GM23338 (cell line): ENCODE measurements at regions not wholly inside any gene's neighbourhood (a gene's known extent, or its start where the extent isn't known, plus 50 kb on each side); places are given as distances from the start of the nearest gene placed in this dataset.

Experiments used
- ATAC-seq: fragments of 200-7000 bp; cut with Tn5 transposase; 3 replicates; pipeline ENCODE4 v1.9.1; 2020
- DNase-seq: peaks from one replicate; pipeline ENCODE4 v3.0.0-alpha.2; 2015; ENCODE audit warnings: low spot score
- H2AFZ ChIP-seq: fragments of 200-600 bp; sonication (generic); 2 replicates; pipeline ENCODE4 v1.8.0; 2016; ENCODE audit warnings: antibody characterized with exemption, mild to moderate bottlenecking, moderate library complexity
- H3F3A ChIP-seq: fragments of 200-600 bp; sonication (generic); replicated peaks from 2 replicates; pipeline ENCODE4 v1.8.0; 2017; ENCODE audit warnings: antibody characterized with exemption, mixed run types, low read depth
- H3K27ac ChIP-seq: fragments of 200-600 bp; sonication (generic); 2 replicates; pipeline ENCODE4 v1.6.1; 2016; ENCODE audit warnings: low read depth
- H3K27me3 ChIP-seq: fragments of 200-600 bp; sonication (generic); 2 replicates; pipeline ENCODE4 v1.8.0; 2016; ENCODE audit warnings: mild to moderate bottlenecking, mixed run types, moderate library complexity; ENCODE audit not compliant: insufficient read depth
- H3K36me3 ChIP-seq: fragments of 200-600 bp; sonication (generic); 2 replicates; pipeline ENCODE4 v1.8.0; 2016; ENCODE audit warnings: mild to moderate bottlenecking; ENCODE audit not compliant: insufficient read depth
- H3K4me1 ChIP-seq: fragments of 200-600 bp; sonication (generic); 2 replicates; pipeline ENCODE4 v1.8.0; 2016; ENCODE audit warnings: mild to moderate bottlenecking, moderate library complexity; ENCODE audit not compliant: insufficient read depth
- H3K4me2 ChIP-seq: fragments of 200-600 bp; sonication (generic); 2 replicates; pipeline ENCODE4 v1.7.1; 2017; ENCODE audit warnings: mixed run types
- H3K4me3 ChIP-seq: fragments of 200-600 bp; sonication (generic); 2 replicates; pipeline ENCODE4 v1.6.1; 2016; ENCODE audit warnings: mixed run types
- H3K79me2 ChIP-seq: fragments of 200-600 bp; sonication (generic); replicated peaks from 2 replicates; pipeline ENCODE4 v1.8.0; 2017; ENCODE audit warnings: mild to moderate bottlenecking; ENCODE audit not compliant: insufficient read depth
- H3K9me2 ChIP-seq: fragments of 200-600 bp; sonication (generic); 2 replicates; pipeline ENCODE4 v1.8.0; 2017; ENCODE audit not compliant: insufficient read depth
- H4K20me1 ChIP-seq: fragments of 200-600 bp; sonication (generic); replicated peaks from 2 replicates; pipeline ENCODE4 v1.8.0; 2017; ENCODE audit warnings: mild to moderate bottlenecking; ENCODE audit not compliant: insufficient read depth
- H3K27ac Mint-ChIP-seq: 2 replicates; pipeline ENCODE4 v1.8.0; 2020; ENCODE audit warnings: inconsistent platforms, mild to moderate bottlenecking, moderate library complexity, mixed read lengths
- H3K27me3 Mint-ChIP-seq: 3 replicates; pipeline ENCODE4 v1.8.0; 2022; ENCODE audit warnings: low read depth, mild to moderate bottlenecking, moderate library complexity, mixed read lengths, inconsistent platforms; ENCODE audit not compliant: insufficient read depth, poor library complexity
- H3K36me3 Mint-ChIP-seq: 3 replicates; pipeline ENCODE4 v1.8.0; 2021; ENCODE audit warnings: low read depth, mild to moderate bottlenecking, inconsistent platforms, moderate library complexity, mixed read lengths
- H3K4me1 Mint-ChIP-seq: 3 replicates; pipeline ENCODE4 v1.8.0; 2020; ENCODE audit warnings: mild to moderate bottlenecking, inconsistent platforms, mixed read lengths
- H3K4me3 Mint-ChIP-seq: 3 replicates; pipeline ENCODE4 v1.8.0; 2021; ENCODE audit warnings: moderate library complexity, mild to moderate bottlenecking, inconsistent platforms, mixed read lengths
- H3K9me3 Mint-ChIP-seq: 3 replicates; pipeline ENCODE4 v1.8.0; 2020; ENCODE audit warnings: moderate library complexity, mild to moderate bottlenecking, inconsistent platforms, mixed read lengths
- EZH2 ChIP-seq: fragments of 200-600 bp; sonication (generic); IDR thresholded peaks from one replicate; pipeline ENCODE4 v1.8.0; 2017; ENCODE audit warnings: antibody characterized with exemption, mild to moderate bottlenecking, low read depth; ENCODE audit not compliant: unreplicated experiment
- EZH2phosphoT487 ChIP-seq: fragments of 200-600 bp; sonication (generic); IDR thresholded peaks from one replicate; pipeline ENCODE4 v1.8.1; 2018; ENCODE audit warnings: antibody characterized with exemption; ENCODE audit not compliant: unreplicated experiment
- NANOG ChIP-seq: IDR thresholded peaks from 2 replicates; pipeline ENCODE4 v1.6.1; 2016; ENCODE audit warnings: antibody characterized with exemption, borderline replicate concordance
- STAT1 ChIP-seq: IDR thresholded peaks from one replicate; pipeline ENCODE4 v1.6.1; 2016; ENCODE audit warnings: antibody characterized with exemption; ENCODE audit not compliant: unreplicated experiment
- ZNF114 ChIP-seq: fragments of 250-450 bp; sonication (Bioruptor Pico); IDR thresholded peaks from 2 replicates; pipeline ENCODE4 v1.5.0; 2020; ENCODE audit warnings: mild to moderate bottlenecking, moderate library complexity
- ZNF331 ChIP-seq: fragments of 250-450 bp; sonication (Bioruptor Pico); IDR thresholded peaks from 2 replicates; pipeline ENCODE4 v1.5.0; 2020; ENCODE audit warnings: low read depth, mild to moderate bottlenecking, moderate library complexity

- no peaks in the 10 kb centered on the region for H3K36me3 ChIP-seq
- H3K4me3 ChIP-seq: no peak overlapping the region
- no peaks in the 10 kb centered on the region for H3K27me3 Mint-ChIP-seq
- no peak for ATAC-seq
- H3F3A ChIP-seq: no peaks in the 10 kb centered on the region
- no peak for DNase-seq
- no peak overlapping the region for H2AFZ ChIP-seq
- no peak overlapping the region for H3K4me2 ChIP-seq
- no peak overlapping the region for H3K27ac Mint-ChIP-seq
- H3K79me2 ChIP-seq: no peaks in the 10 kb centered on the region
- H3K4me1 Mint-ChIP-seq: peaks cover 16% of the 10 kb centered on the region
- no peak overlapping the region for H3K4me3 Mint-ChIP-seq
- H3K4me1 ChIP-seq: peaks cover 8% of the 10 kb centered on the region
- no peaks in the 10 kb centered on the region for H4K20me1 ChIP-seq
- no peaks in the 10 kb centered on the region for H3K9me3 Mint-ChIP-seq
- H3K27ac ChIP-seq: no peak overlapping the region
- TF ChIP-seq ZNF114 (CRISPR knock-in tag): no peak
- TF ChIP-seq EZH2: no peak
- no peak for TF ChIP-seq EZH2phosphoT487
- no peak for TF ChIP-seq ZNF331
- no peaks in the 10 kb centered on the region for H3K27me3 ChIP-seq
- H3K9me2 ChIP-seq: peaks cover 9% of the 10 kb centered on the region
- no peaks in the 10 kb centered on the region for H3K36me3 Mint-ChIP-seq
These were observed 168.5 kb upstream of the SLC39A10 start for GRCh38 chr2:195488567-195488966.

DNA sequence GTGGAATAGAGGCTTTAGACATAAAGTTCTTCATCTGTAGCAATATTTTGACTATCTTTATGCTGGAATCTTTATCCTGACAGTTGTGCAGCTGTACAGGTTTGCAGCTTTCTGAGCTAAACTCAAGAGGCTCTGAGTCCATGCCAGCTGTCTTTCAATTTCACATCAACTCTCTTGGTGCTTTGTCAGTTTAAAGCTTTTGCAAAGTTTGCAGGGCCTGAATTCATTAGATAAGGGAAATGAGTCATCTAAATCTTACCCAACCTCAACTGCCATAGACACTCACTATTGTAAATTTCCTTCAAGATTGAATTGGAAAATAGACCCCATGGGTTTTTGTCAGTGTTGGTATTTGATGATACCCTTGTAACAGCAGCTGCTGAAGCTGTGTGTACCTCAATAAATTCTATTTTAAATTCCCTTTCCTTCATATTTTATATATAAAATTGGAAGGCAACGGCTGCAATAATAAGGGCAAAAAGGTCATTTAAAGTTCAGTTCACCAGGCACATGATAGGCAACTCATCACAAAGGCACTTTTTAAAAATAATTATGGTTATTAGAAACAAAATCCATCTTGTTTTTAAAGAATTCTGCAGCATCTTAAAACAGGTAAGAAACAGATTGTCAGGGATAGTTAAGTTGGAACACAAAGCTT lies 169.9 kb upstream of the SLC39A10 start:
- Histone ChIP-seq H3K9me2 (peaks cover 9% of the 10 kb centered on the region), H4K20me1 (no peaks in the 10 kb centered on the region), H3K27me3 (no peaks in the 10 kb centered on the region), H3K36me3 (no peaks in the 10 kb centered on the region), H3K4me3 (no peak overlapping the region), H2AFZ (peak overlapping the region; percentile 72), H3K4me2 (no peak overlapping the region), H3F3A (no peaks in the 10 kb centered on the region), H3K79me2 (no peaks in the 10 kb centered on the region), H3K27ac (no peak overlapping the region), H3K4me1 (peaks cover 8% of the 10 kb centered on the region)
- no peak overlapping the region for H3K27ac Mint-ChIP-seq
- ATAC-seq (no peak), DNase-seq (no peak)
- H3K27me3 Mint-ChIP-seq: no peaks in the 10 kb centered on the region
- H3K36me3 Mint-ChIP-seq: no peaks in the 10 kb centered on the region
- H3K9me3 Mint-ChIP-seq: no peaks in the 10 kb centered on the region
- H3K4me3 Mint-ChIP-seq: no peak overlapping the region
- no peak for TF ChIP-seq EZH2phosphoT487
- peaks cover 16% of the 10 kb centered on the region for H3K4me1 Mint-ChIP-seq

DNA sequence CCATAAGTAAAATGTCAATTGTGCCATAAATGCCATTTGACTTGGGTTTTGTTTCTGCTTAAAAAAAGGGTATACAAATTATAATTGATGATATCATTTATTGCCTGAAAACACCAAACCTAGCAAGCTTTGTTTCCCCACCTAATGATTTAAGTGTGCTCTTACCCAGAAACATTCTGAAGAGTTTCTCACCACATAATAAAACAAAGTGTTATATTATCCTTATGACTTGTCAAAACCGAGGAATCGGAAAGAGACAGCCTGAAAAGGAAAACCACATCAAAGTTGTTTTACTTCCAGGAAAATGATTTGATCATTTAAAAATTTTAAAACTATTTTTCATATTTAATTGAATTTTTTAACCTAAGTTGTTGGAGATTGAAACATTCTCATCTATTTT lies 170.5 kb upstream of the SLC39A10 start:
- H4K20me1 ChIP-seq: no peaks in the 10 kb centered on the region
- Mint-ChIP-seq H3K27ac (no peak overlapping the region), H3K4me3 (no peak overlapping the region), H3K9me3 (no peaks in the 10 kb centered on the region), H3K27me3 (no peaks in the 10 kb centered on the region), H3K4me1 (peaks cover 16% of the 10 kb centered on the region), H3K36me3 (no peaks in the 10 kb centered on the region)
- H3F3A ChIP-seq: no peaks in the 10 kb centered on the region
- peaks cover 8% of the 10 kb centered on the region for H3K4me1 ChIP-seq
- no peaks in the 10 kb centered on the region for H3K79me2 ChIP-seq
- H3K27me3 ChIP-seq: no peaks in the 10 kb centered on the region
- no peak overlapping the region for H3K4me3 ChIP-seq
- peaks cover 9% of the 10 kb centered on the region for H3K9me2 ChIP-seq
- ATAC-seq (no peak), DNase-seq (no peak)
- TF ChIP-seq EZH2phosphoT487: no peak
- TF ChIP-seq NANOG: no peak
- TF ChIP-seq STAT1: no peak
- H3K27ac ChIP-seq: no peak overlapping the region
- H3K36me3 ChIP-seq: no peaks in the 10 kb centered on the region
- H3K4me2 ChIP-seq: no peak overlapping the region
- no peak overlapping the region for H2AFZ ChIP-seq
